Lung (tissue), 11 donors: ENCODE measurements at regions not wholly inside any gene's neighbourhood (a gene's known extent, or its start where the extent isn't known, plus 50 kb on each side); places are given as distances from the start of the nearest gene placed in this dataset.
"Not testable (repeated sequence)": the region's sequence is repeated elsewhere in the genome, so short reads cannot be mapped to it uniquely, and the experiment has no call there.

ENCODE experiments used
- ATAC-seq: fragments of 200-7000 bp; cut with Tn5 transposase; one replicate; pipeline ENCODE4 v1.9.1; 2020; ENCODE audit warnings: moderate number of reproducible peaks; ENCODE audit not compliant: insufficient read depth, low FRiP score
- DNase-seq, 3 donors: peaks; one replicate each; pipeline ENCODE4 v3.0.0-alpha.2; 2013 to 2017
- H3K27ac ChIP-seq, 2 donors: one replicate each; pipeline ENCODE4 v1.5.1; 2013; ENCODE audit warnings: mild to moderate bottlenecking in 2 of 2, moderate library complexity in 2 of 2, control low read depth in 1 of 2, inconsistent platforms in 1 of 2, low read depth in 1 of 2, low read length in 1 of 2
- H3K27me3 ChIP-seq, 3 donors: one replicate each; pipeline ENCODE4 v1.5.1; 2013; ENCODE audit warnings: low read length in 2 of 3; ENCODE audit not compliant: control insufficient read depth in 3 of 3, insufficient read depth in 3 of 3
- H3K36me3 ChIP-seq, 4 donors: one replicate each; pipeline ENCODE4 v1.5.1; 2013; ENCODE audit warnings: low read length in 4 of 4, mild to moderate bottlenecking in 1 of 4, moderate library complexity in 1 of 4; ENCODE audit not compliant: control insufficient read depth in 4 of 4, insufficient read depth in 4 of 4
- H3K4me1 ChIP-seq, 5 donors: one replicate each; pipeline ENCODE4 v1.5.1; 2013; ENCODE audit warnings: low read length in 5 of 5, mild to moderate bottlenecking in 2 of 5, moderate library complexity in 1 of 5; ENCODE audit not compliant: control insufficient read depth in 5 of 5, insufficient read depth in 5 of 5
- H3K4me3 ChIP-seq: one replicate; pipeline ENCODE4 v1.5.1; 2013; ENCODE audit warnings: mild to moderate bottlenecking, control low read depth, moderate library complexity
- H3K9ac ChIP-seq, 2 donors: one replicate each; pipeline ENCODE4 v1.5.1; 2013; ENCODE audit warnings: low read length in 2 of 2, control low read depth in 1 of 2; ENCODE audit not compliant: insufficient read depth in 1 of 2
- H3K9me3 ChIP-seq, 4 donors: one replicate each; pipeline ENCODE4 v1.5.1; 2013; ENCODE audit warnings: low read length in 3 of 4, mild to moderate bottlenecking in 1 of 4, moderate library complexity in 1 of 4; ENCODE audit not compliant: control insufficient read depth in 4 of 4, insufficient read depth in 3 of 4
- CTCF ChIP-seq: IDR thresholded peaks from 2 replicates; pipeline ENCODE4 v1.5.1; 2012; ENCODE audit warnings: mild to moderate bottlenecking; ENCODE audit errors: control extremely low read depth, extremely low read depth
- WGBS, 2 donors: extraction: QIAGEN DNeasy Blood & Tissue Kit; methylation state at CpG; one replicate each; pipeline ENCODE4 v1.1.7; 2013; 5-methylcytosine and 5-hydroxymethylcytosine counted together
- donor health status: control.
- donor health status: control.
- donor health status: Bipolar disorder and iron deficiency.
- donor health status: healthy.
- donor health status: DM: yes; HTN: yes; CAD: no.

- DNase-seq (no peak), ATAC-seq (no peak)
- Histone ChIP-seq H3K4me1 (no peaks in the 10 kb centered on the region), H3K9ac (no peak overlapping the region), H3K9me3 (no peaks in the 10 kb centered on the region), H3K27me3 (peaks cover 0 to 2% (median 0%) of the 10 kb centered on the region in 3 donors), H3K27ac (no peak overlapping the region), H3K36me3 (no peaks in the 10 kb centered on the region), H3K4me3 (no peak overlapping the region)
- 68 to 74% methylated on average over 3 of the region's 3 CpGs for WGBS, 2 donors
- TF ChIP-seq CTCF, result no peak
Measured at GRCh38 chr4:72709475-72709874, 140.5 kb upstream of the ADAMTS3 start.

- H3K27me3 ChIP-seq, result peaks cover 0 to 2% (median 0%) of the 10 kb centered on the region in 3 donors
- no peak for DNase-seq
- no peaks in the 10 kb centered on the region for H3K36me3 ChIP-seq
- WGBS, 2 donors, result 83 to 89% methylated on average over 7 of the region's 7 CpGs
- H3K4me1 ChIP-seq, result no peaks in the 10 kb centered on the region
- no peak for TF ChIP-seq CTCF
- no peaks in the 10 kb centered on the region for H3K9me3 ChIP-seq
- no peak for ATAC-seq
- no peak overlapping the region for H3K27ac ChIP-seq
- no peak overlapping the region for H3K9ac ChIP-seq
- no peak overlapping the region for H3K4me3 ChIP-seq
Measured at GRCh38 chr4:72706684-72707083, 137.7 kb upstream of the ADAMTS3 start.

- not testable (repeated sequence) for ATAC-seq, H3K36me3 ChIP-seq, H3K4me1 ChIP-seq, H3K27me3 ChIP-seq, H3K4me3 ChIP-seq, H3K9me3 ChIP-seq, H3K27ac ChIP-seq, H3K9ac ChIP-seq
- DNase-seq, result peak in 1 of 3 donors; percentile 2
- 73 to 78% methylated on average over 7 of the region's 7 CpGs for WGBS, 2 donors
Measured at GRCh38 chr4:72704925-72705640, 136.1 kb upstream of the ADAMTS3 start.

GRCh38 chr4:72702948-72703347 is 133.9 kb upstream of the ADAMTS3 start:
- DNase-seq (no peak), ATAC-seq (no peak)
- Histone ChIP-seq H3K27ac (no peak overlapping the region), H3K36me3 (no peaks in the 10 kb centered on the region), H3K4me3 (no peak overlapping the region), H3K4me1 (no peaks in the 10 kb centered on the region), H3K27me3 (no peaks in the 10 kb centered on the region), H3K9ac (no peak overlapping the region), H3K9me3 (no peaks in the 10 kb centered on the region)
- 63 to 66% methylated on average over 3 of the region's 3 CpGs for WGBS, 2 donors
- no peak for TF ChIP-seq CTCF
